Peyer's patch (tissue), 4 donors: ENCODE measurements at regions not wholly inside any gene's neighbourhood (a gene's known extent, or its start where the extent isn't known, plus 50 kb on each side); places are given as distances from the start of the nearest gene placed in this dataset.

Experiments used
- POLR2A ChIP-seq, 2 donors: fragments of 450-650 bp; IDR thresholded peaks; one replicate each; pipeline ENCODE4 v1.5.1; 2017; ENCODE audit warnings: antibody characterized with exemption in 2 of 2, mild to moderate bottlenecking in 2 of 2, moderate library complexity in 2 of 2
- TF ChIP-seq, protein P1 (sequence below), 6 experiments: fragments of 450-650 bp in 4 of 6; fragments of 200-600 bp in 2 of 6; sonication (generic) in 1 of 6; IDR thresholded peaks; one replicate each; pipeline ENCODE4 v1.5.1; 2017 to 2019; ENCODE audit warnings: antibody characterized with exemption in 6 of 6, mild to moderate bottlenecking in 3 of 6, moderate library complexity in 1 of 6

DNA sequence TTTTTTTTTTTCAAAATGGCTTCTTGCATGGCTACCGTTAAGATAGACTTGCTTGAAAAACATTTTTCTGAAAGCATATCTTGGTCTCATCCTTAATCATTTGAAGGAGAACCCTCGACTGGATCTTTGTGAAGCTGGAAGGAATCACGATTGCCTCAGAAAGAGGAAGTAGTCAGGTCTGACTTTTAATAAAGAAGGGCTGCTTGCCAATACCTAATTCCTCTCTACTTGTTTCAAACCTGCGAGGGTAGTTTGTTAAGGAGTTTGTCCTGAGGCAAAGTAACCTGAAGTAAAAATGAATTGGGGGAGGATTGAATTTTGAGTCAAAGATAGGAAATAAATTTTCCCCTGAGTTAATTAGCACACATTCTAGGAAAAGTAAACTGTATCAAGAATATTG is 288.1 kb upstream of the MAP3K7 start:
- TF ChIP-seq, protein P1, sequence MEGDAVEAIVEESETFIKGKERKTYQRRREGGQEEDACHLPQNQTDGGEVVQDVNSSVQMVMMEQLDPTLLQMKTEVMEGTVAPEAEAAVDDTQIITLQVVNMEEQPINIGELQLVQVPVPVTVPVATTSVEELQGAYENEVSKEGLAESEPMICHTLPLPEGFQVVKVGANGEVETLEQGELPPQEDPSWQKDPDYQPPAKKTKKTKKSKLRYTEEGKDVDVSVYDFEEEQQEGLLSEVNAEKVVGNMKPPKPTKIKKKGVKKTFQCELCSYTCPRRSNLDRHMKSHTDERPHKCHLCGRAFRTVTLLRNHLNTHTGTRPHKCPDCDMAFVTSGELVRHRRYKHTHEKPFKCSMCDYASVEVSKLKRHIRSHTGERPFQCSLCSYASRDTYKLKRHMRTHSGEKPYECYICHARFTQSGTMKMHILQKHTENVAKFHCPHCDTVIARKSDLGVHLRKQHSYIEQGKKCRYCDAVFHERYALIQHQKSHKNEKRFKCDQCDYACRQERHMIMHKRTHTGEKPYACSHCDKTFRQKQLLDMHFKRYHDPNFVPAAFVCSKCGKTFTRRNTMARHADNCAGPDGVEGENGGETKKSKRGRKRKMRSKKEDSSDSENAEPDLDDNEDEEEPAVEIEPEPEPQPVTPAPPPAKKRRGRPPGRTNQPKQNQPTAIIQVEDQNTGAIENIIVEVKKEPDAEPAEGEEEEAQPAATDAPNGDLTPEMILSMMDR (IDR thresholded peaks at IDR 0.05) = no peak
- no peak for TF ChIP-seq POLR2A (IDR thresholded peaks at IDR 0.05)
